BJ (cell line): ENCODE measurements at regions not wholly inside any gene's neighbourhood (a gene's known extent, or its start where the extent isn't known, plus 50 kb on each side); places are given as distances from the start of the nearest gene placed in this dataset.

Source experiments
- CTCF ChIA-PET: fragments of 350-600 bp; formaldehyde crosslinking; extraction: SDS; loops from one replicate; lab custom pipeline; 2021; ENCODE audit warnings: antibody characterized with exemption, inconsistent platforms; lab: Yijun Ruan, JAX
- POLR2A ChIA-PET: fragments of 300-600 bp; sonication (Branson Sonifier 250); formaldehyde crosslinking; extraction: SDS; loops from one replicate; lab custom pipeline; 2021; ENCODE audit warnings: antibody characterized with exemption; lab: Charles Lee
- DNase-seq: peaks from one replicate; pipeline ENCODE4 v3.0.0-alpha.2; 2011; ENCODE audit warnings: low read depth
- H3K27me3 ChIP-seq: 2 replicates; pipeline ENCODE4 v1.6.0; 2011; ENCODE audit warnings: low read length; ENCODE audit not compliant: control insufficient read depth, insufficient read depth
- H3K36me3 ChIP-seq: 2 replicates; pipeline ENCODE4 v1.5.1; 2011; ENCODE audit warnings: low read length; ENCODE audit not compliant: control insufficient read depth, insufficient read depth
- H3K4me3 ChIP-seq: 2 replicates; pipeline ENCODE4 v1.5.1; 2011; ENCODE audit warnings: low read depth, mild to moderate bottlenecking, control low read depth, low read length
- TF ChIP-seq, protein P1 (sequence below): IDR thresholded peaks from 2 replicates; pipeline ENCODE4 v1.5.1; 2011; ENCODE audit warnings: low read depth, mild to moderate bottlenecking, control low read depth, inconsistent platforms, low read length, moderate library complexity; ENCODE audit not compliant: insufficient read depth

DNA sequence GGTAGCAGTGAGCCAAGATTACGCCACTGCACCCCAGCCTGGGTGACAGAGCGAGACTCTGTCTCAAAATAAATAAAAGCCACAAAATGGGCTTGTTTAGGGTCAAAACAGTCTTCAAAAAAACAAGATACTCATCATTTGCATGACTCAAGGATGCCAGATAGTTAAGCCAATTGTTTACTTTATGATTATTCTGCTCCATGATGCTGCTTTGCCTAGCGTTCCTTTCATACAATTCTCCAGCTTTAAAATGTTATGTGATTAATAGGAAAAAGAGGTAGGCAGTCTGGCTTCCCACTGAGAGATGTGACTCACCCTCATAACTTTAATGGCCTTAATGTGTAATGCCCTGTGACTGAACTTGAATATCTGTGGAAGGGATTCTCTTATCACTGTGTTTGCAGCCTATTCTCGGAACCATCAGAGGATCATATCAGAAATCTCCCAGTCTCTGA, 364.6 kb upstream of the TRPC7 start:
- Histone ChIP-seq H3K27me3 (peaks cover 2% of the 10 kb centered on the region), H3K36me3 (no peaks in the 10 kb centered on the region), H3K4me3 (no peak overlapping the region)
- ChIA-PET POLR2A (no interaction called here), CTCF (interaction anchor here (1.1 kb wide), 1 partner anchor 9 kb away, joined by 4 read pairs; no protein-coding TSS in a partner anchor)
- TF ChIP-seq, protein P1, sequence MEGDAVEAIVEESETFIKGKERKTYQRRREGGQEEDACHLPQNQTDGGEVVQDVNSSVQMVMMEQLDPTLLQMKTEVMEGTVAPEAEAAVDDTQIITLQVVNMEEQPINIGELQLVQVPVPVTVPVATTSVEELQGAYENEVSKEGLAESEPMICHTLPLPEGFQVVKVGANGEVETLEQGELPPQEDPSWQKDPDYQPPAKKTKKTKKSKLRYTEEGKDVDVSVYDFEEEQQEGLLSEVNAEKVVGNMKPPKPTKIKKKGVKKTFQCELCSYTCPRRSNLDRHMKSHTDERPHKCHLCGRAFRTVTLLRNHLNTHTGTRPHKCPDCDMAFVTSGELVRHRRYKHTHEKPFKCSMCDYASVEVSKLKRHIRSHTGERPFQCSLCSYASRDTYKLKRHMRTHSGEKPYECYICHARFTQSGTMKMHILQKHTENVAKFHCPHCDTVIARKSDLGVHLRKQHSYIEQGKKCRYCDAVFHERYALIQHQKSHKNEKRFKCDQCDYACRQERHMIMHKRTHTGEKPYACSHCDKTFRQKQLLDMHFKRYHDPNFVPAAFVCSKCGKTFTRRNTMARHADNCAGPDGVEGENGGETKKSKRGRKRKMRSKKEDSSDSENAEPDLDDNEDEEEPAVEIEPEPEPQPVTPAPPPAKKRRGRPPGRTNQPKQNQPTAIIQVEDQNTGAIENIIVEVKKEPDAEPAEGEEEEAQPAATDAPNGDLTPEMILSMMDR, result no peak
- peak; percentile 97 for DNase-seq

DNA sequence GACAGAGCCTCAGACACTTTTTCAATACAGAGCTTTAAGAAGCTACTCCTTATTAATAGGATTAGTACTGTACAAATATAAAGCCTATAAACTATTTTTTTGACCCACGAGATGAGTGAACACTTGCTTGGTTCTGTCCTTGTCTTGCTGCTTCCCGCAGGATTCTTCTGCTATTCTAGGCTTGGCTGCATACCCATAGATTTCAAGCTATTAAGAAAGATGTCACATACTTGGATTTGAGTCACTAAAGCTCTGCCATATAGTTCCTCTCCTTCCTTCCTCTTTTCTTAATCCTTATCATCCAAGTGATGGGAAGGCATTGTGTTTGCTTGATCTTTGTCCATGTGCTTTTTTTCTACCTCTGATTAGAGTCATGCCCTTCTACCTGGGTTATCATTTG, 361.2 kb upstream of the TRPC7 start:
- ChIA-PET CTCF (interaction anchor here (0.6 kb wide), 1 partner anchor 44 kb away, joined by 3 read pairs; no protein-coding TSS in a partner anchor), POLR2A (no interaction called here)
- DNase-seq, result no peak
- Histone ChIP-seq H3K27me3 (peaks cover 2% of the 10 kb centered on the region), H3K36me3 (no peaks in the 10 kb centered on the region), H3K4me3 (no peak overlapping the region)
- TF ChIP-seq, protein P1, result no peak

DNA sequence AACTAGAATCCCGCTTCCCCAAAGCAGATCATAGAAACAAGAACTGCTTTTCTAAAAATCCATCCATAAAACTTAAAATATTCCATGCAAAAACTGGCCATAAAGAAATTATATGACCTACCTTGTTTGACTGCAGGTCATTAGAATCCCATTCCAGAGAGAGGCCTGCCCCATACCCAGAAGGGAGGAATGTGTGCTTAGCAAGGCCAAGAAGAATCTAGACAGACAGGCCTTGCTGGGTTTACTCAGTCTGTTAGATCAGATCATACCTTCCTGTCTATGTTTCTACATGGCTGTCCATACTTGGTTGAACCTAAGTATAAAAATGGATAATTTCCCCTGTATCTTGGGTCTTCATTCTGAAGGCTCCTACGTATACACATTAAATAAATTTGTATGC, 358.8 kb upstream of the TRPC7 start:
- H3K27me3 ChIP-seq, result peaks cover 2% of the 10 kb centered on the region
- H3K4me3 ChIP-seq, result no peak overlapping the region
- POLR2A ChIA-PET, result no interaction called here
- DNase-seq, result no peak
- H3K36me3 ChIP-seq, result no peaks in the 10 kb centered on the region
- TF ChIP-seq, protein P1, result no peak
- CTCF ChIA-PET, result no interaction called here

DNA sequence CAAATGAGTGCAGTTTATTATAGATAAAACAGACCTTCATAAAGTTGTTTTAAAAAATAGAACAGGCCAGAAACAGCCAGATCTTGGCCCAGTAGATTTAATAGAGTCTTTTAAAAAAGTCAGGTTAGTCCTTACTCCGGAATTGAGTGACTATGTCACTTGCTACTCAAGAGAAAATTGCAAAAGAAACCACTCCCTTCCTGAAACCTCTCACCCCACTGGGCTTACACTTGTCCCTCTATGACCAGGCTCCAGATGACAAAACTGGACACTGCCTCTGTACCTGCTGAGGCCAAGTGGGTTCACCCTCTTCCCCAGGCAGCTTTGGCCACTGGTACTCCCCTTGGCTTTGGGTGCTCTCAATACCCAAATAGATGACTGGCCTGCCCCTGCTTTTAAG, 357.2 kb upstream of the TRPC7 start:
- CTCF ChIA-PET, result no interaction called here
- TF ChIP-seq, protein P1, result no peak
- POLR2A ChIA-PET, result no interaction called here
- no peak for DNase-seq
- Histone ChIP-seq H3K27me3 (no peaks in the 10 kb centered on the region), H3K36me3 (no peaks in the 10 kb centered on the region), H3K4me3 (no peak overlapping the region)

DNA sequence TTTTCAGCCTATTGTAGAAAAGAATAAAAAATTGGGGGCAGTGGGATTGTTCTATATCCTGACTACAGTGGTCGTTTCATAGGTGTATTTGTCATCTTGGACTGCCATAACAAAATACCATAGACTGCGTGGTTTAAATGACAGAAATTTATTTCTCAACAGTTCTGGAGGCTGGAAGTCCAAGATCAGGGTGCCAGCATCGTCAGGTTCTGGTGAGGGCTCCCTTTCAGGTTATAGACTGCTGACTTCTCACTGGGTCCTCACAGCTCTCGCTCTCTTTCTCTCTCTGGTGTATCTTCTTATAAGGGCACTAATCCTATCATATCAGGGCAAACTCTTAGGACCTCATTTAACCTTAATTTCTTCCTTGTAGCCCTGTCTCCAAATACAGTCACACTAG, 356.7 kb upstream of the TRPC7 start:
- Histone ChIP-seq H3K27me3 (no peaks in the 10 kb centered on the region), H3K36me3 (no peaks in the 10 kb centered on the region), H3K4me3 (no peak overlapping the region)
- TF ChIP-seq, protein P1, result no peak
- DNase-seq, result no peak
- POLR2A ChIA-PET, result no interaction called here
- CTCF ChIA-PET, result no interaction called here
